SK-N-SH (cell line): ENCODE measurements at regions not wholly inside any gene's neighbourhood (a gene's known extent, or its start where the extent isn't known, plus 50 kb on each side); places are given as distances from the start of the nearest gene placed in this dataset.

Experiments used
- CTCF ChIP-seq: fragments of 200-600 bp; sonication (generic); IDR thresholded peaks from 2 replicates; pipeline ENCODE4 v1.6.1; 2017; ENCODE audit warnings: antibody characterized with exemption, mild to moderate bottlenecking, moderate library complexity
- EZH2phosphoT487 ChIP-seq: fragments of 200-600 bp; sonication (generic); IDR thresholded peaks from 2 replicates; pipeline ENCODE4 v1.6.1; 2017; ENCODE audit warnings: low read depth, mixed run types, mild to moderate bottlenecking, antibody characterized with exemption, moderate library complexity, borderline replicate concordance
- POLR2AphosphoS5 ChIP-seq: IDR thresholded peaks from 2 replicates; pipeline ENCODE4 v1.6.1; 2012; ENCODE audit warnings: low read depth, low read length
- REST ChIP-seq: IDR thresholded peaks from 2 replicates; pipeline ENCODE4 v1.6.1; 2012; ENCODE audit warnings: mild to moderate bottlenecking, low read depth, low read length, moderate library complexity
- RFX5 ChIP-seq: IDR thresholded peaks from 2 replicates; pipeline ENCODE4 v1.6.1; 2012; ENCODE audit warnings: mild to moderate bottlenecking, improper control_type of control experiment, low read length
- TAF1 ChIP-seq: IDR thresholded peaks from 2 replicates; pipeline ENCODE4 v1.6.1; 2012; ENCODE audit warnings: low read depth, mild to moderate bottlenecking, low read length, moderate library complexity, borderline replicate concordance
- ZBTB33 ChIP-seq: IDR thresholded peaks from 2 replicates; pipeline ENCODE4 v1.4.0; 2012; ENCODE audit warnings: low read depth, borderline replicate concordance

DNA sequence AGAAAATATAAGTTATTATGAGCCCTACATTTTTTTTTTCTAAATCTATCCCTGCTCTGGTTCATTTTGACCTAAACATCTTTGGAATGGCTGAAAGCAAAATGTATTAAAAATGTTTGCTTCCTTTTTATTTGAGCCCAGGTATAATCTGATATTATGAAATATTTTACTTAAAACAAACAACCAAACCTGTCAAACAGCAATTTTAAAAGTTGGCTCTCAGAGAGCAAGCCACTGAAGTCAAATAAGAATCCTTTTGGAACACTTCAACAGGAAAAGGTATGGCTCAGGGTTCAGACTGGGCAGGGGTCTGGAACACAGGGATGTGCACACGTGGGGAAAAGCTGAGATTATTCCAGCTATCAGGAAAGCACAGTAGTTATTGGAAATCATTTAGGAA, 782.9 kb downstream of the CCSER2 start:
- TF ChIP-seq CTCF: no peak
- TF ChIP-seq POLR2AphosphoS5: no peak
- TF ChIP-seq TAF1: no peak
- TF ChIP-seq RFX5: no peak
- TF ChIP-seq REST: no peak
- TF ChIP-seq ZBTB33: no peak
- no peak for TF ChIP-seq EZH2phosphoT487
